Panc1 (cell line): ENCODE measurements at regions not wholly inside any gene's neighbourhood (a gene's known extent, or its start where the extent isn't known, plus 50 kb on each side); places are given as distances from the start of the nearest gene placed in this dataset.

Experiments
- POLR2AphosphoS5 ChIP-seq: IDR thresholded peaks from 2 replicates; pipeline ENCODE4 v1.6.1; 2012; ENCODE audit warnings: mild to moderate bottlenecking, low read depth, low read length, moderate library complexity
- SIN3A ChIP-seq: IDR thresholded peaks from 2 replicates; pipeline ENCODE4 v1.6.1; 2012; ENCODE audit warnings: low read depth, mild to moderate bottlenecking, low read length, moderate library complexity, borderline replicate concordance; ENCODE audit not compliant: insufficient read depth
- TF ChIP-seq, protein P1 (sequence below): fragments of 450-650 bp; IDR thresholded peaks from 2 replicates; pipeline ENCODE4 v1.5.1; 2017; ENCODE audit warnings: mild to moderate bottlenecking
- TF ChIP-seq, protein P2 (sequence below), 2 experiments: IDR thresholded peaks; 2 replicates each; pipeline ENCODE4 v1.6.1; 2011 to 2012; ENCODE audit warnings: low read depth in 2 of 2, control low read depth in 1 of 2, low read length in 1 of 2, mild to moderate bottlenecking in 1 of 2, moderate library complexity in 1 of 2; ENCODE audit not compliant: insufficient read depth in 1 of 2

DNA sequence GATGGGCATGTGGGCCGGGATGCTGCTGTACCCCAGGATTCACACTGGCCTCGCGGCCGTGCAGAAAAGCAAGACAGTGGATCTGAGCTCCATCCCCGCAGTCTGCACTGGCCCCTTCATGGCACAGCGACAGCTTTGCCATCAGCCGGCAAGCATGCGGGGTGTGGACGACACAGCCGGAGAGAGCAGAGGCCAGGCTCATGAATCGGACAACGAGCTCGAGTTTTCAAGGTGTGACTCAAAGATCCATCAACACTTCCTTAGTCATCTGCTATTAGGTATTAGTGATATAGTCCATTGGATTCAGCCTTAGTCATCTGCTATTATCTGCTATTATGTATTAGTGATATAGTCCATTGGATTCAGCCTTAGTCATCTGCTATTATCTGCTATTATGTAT, 254.7 kb downstream of the KLF6 start:
- TF ChIP-seq, protein P1, sequence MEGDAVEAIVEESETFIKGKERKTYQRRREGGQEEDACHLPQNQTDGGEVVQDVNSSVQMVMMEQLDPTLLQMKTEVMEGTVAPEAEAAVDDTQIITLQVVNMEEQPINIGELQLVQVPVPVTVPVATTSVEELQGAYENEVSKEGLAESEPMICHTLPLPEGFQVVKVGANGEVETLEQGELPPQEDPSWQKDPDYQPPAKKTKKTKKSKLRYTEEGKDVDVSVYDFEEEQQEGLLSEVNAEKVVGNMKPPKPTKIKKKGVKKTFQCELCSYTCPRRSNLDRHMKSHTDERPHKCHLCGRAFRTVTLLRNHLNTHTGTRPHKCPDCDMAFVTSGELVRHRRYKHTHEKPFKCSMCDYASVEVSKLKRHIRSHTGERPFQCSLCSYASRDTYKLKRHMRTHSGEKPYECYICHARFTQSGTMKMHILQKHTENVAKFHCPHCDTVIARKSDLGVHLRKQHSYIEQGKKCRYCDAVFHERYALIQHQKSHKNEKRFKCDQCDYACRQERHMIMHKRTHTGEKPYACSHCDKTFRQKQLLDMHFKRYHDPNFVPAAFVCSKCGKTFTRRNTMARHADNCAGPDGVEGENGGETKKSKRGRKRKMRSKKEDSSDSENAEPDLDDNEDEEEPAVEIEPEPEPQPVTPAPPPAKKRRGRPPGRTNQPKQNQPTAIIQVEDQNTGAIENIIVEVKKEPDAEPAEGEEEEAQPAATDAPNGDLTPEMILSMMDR = no peak
- TF ChIP-seq, protein P2, sequence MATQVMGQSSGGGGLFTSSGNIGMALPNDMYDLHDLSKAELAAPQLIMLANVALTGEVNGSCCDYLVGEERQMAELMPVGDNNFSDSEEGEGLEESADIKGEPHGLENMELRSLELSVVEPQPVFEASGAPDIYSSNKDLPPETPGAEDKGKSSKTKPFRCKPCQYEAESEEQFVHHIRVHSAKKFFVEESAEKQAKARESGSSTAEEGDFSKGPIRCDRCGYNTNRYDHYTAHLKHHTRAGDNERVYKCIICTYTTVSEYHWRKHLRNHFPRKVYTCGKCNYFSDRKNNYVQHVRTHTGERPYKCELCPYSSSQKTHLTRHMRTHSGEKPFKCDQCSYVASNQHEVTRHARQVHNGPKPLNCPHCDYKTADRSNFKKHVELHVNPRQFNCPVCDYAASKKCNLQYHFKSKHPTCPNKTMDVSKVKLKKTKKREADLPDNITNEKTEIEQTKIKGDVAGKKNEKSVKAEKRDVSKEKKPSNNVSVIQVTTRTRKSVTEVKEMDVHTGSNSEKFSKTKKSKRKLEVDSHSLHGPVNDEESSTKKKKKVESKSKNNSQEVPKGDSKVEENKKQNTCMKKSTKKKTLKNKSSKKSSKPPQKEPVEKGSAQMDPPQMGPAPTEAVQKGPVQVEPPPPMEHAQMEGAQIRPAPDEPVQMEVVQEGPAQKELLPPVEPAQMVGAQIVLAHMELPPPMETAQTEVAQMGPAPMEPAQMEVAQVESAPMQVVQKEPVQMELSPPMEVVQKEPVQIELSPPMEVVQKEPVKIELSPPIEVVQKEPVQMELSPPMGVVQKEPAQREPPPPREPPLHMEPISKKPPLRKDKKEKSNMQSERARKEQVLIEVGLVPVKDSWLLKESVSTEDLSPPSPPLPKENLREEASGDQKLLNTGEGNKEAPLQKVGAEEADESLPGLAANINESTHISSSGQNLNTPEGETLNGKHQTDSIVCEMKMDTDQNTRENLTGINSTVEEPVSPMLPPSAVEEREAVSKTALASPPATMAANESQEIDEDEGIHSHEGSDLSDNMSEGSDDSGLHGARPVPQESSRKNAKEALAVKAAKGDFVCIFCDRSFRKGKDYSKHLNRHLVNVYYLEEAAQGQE (IDR thresholded peaks at IDR 0.05; ENCODE audit: insufficient read depth in 1 of 2, low read depth in 2 of 2, low read length in 1 of 2) = no peak
- TF ChIP-seq POLR2AphosphoS5 (no peak), SIN3A (no peak)
